ENCODE measurements at regions not wholly inside any gene's neighbourhood (a gene's known extent, or its start where the extent isn't known, plus 50 kb on each side); places are given as distances from the start of the nearest gene placed in this dataset.
"Not testable (repeated sequence)": the region's sequence is repeated elsewhere in the genome, so short reads cannot be mapped to it uniquely, and the experiment has no call there.

GRCh38 chr15:69704229-69704628 lies 251.6 kb downstream of the RPLP1 start:
- H3K36me3 ChIP-seq: no peaks in the 10 kb centered on the region
- no peak for DNase-seq (ENCODE audit: low spot score in 2 of 2)
- no peak for TF ChIP-seq CTCF (IDR thresholded peaks at IDR 0.05)
- H3K4me3 ChIP-seq: no peak overlapping the region
- no peaks in the 10 kb centered on the region for H3K27me3 ChIP-seq
- WGBS, 2 donors: 68 to 69% methylated on average over 3 of the region's 3 CpGs
- H3K9me3 ChIP-seq: peaks cover 0 to 28% (median 3%) of the 10 kb centered on the region in 4 donors
- H3K27ac ChIP-seq: no peak overlapping the region
- H3K4me1 ChIP-seq: no peaks in the 10 kb centered on the region

DNA sequence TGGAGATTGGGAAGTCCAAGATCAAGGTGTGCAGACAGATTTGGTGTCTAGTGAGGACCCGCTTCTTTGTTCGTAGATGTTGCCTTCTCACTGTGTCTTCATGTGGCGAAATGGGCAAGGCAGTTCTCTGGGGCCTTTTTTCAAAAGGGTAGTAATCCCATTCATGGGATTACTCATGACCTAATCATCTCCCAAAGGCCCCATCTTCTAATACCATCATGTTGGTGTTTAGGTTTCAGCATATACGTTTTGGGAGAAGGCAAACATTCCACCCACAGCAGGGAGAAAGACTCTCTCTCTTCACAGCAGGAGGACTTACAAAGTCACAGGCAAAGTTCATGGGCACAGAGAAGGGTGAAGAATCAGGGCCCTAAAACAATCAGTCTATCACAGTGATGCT lies 252.1 kb downstream of the RPLP1 start:
- Histone ChIP-seq H3K27me3 (no peaks in the 10 kb centered on the region), H3K4me3 (no peak overlapping the region), H3K27ac (no peak overlapping the region), H3K4me1 (no peaks in the 10 kb centered on the region), H3K36me3 (no peaks in the 10 kb centered on the region), H3K9me3 (peaks cover 0 to 28% (median 3%) of the 10 kb centered on the region in 4 donors)
- WGBS, 2 donors: 83 to 88% methylated on average over 4 of the region's 4 CpGs
- TF ChIP-seq CTCF (IDR thresholded peaks at IDR 0.05): no peak
- no peak for TF ChIP-seq EP300 (IDR thresholded peaks at IDR 0.05)
- TF ChIP-seq POLR2A (IDR thresholded peaks at IDR 0.05): no peak
- DNase-seq (ENCODE audit: low spot score in 2 of 2): no peak

DNA sequence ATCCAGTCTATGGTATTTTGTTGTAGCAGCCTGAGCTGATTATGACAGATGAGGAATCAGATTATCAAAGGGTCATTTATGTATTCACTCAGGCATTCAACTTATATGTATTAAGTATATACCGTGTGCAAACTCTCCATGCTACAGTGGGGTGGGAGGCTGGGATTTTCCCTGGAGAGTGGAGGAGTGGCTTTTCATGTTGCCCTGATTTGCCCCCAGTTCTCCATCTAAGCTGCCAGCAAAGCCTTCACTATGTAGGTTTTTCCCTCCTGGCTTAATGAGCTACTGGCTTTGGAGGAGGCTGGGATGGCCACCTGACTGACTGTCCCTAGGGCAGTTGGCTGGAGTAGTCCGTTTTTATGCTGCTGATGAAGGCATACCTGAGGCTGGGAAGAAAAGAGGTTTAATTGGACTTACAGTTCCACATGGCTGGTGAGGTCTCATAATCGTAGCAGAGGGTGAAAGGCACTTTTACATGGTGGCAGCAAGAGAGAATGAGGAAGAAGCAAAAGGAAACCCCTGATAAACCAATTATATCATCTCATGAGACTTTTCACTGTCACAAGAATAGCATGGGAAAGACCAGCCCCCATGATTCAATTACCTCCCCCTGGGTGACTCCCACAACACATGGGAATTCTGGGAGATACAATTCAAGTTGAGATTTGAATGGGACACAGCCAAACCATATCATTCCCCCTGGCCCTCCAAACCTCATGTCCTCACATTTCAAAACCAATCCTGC lies 253.9 kb downstream of the RPLP1 start:
- WGBS, 2 donors: 70 to 79% methylated on average over 3 of the region's 3 CpGs
- no peaks in the 10 kb centered on the region for H3K4me1 ChIP-seq
- TF ChIP-seq CTCF (IDR thresholded peaks at IDR 0.05): no peak
- no peak for TF ChIP-seq POLR2A (IDR thresholded peaks at IDR 0.05)
- no peak for TF ChIP-seq EP300 (IDR thresholded peaks at IDR 0.05)
- H3K36me3 ChIP-seq: no peaks in the 10 kb centered on the region
- H3K4me3 ChIP-seq: no peak overlapping the region
- no peak overlapping the region for H3K27ac ChIP-seq
- DNase-seq (ENCODE audit: low spot score in 2 of 2): no peak
- H3K9me3 ChIP-seq: peaks cover 0 to 28% (median 3%) of the 10 kb centered on the region in 4 donors
- no peaks in the 10 kb centered on the region for H3K27me3 ChIP-seq

DNA sequence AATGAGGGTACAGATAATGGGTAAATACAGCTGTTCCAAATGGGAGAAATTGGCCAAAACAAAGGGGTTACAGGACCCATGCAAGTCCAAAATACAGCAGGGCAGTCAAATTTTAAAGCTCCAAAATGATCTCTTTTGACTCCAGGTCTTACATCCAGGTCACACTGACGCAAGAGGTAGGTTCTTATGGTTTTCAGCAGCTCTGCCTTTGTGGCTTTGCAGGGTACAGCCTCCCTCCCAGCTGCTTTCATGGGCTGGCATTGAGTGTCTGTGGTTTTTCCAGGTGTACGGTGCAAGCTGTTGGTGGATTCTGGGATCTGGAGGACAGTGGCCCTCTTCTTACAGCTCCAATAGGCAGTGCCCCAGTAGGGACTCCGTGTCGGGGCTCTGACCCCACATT lies 254.6 kb downstream of the RPLP1 start:
- H3K4me3 ChIP-seq; H3K36me3 ChIP-seq; H3K4me1 ChIP-seq; H3K27me3 ChIP-seq; DNase-seq (ENCODE audit: low spot score in 2 of 2); H3K27ac ChIP-seq: not testable (repeated sequence)
- 92% methylated on average over 4 of the region's 4 CpGs for WGBS, 2 donors
- H3K9me3 ChIP-seq: peaks cover 0 to 28% (median 3%) of the 10 kb centered on the region in 4 donors

- H3K27me3 ChIP-seq; H3K36me3 ChIP-seq; DNase-seq (ENCODE audit: low spot score in 2 of 2); H3K4me3 ChIP-seq; H3K27ac ChIP-seq; H3K4me1 ChIP-seq: not testable (repeated sequence)
- peaks cover 0 to 28% (median 3%) of the 10 kb centered on the region in 4 donors for H3K9me3 ChIP-seq
- WGBS, 2 donors: 89 to 94% methylated on average over 3 of the region's 3 CpGs
Measured at GRCh38 chr15:69708436-69709122, 256.0 kb downstream of the RPLP1 start.

DNA sequence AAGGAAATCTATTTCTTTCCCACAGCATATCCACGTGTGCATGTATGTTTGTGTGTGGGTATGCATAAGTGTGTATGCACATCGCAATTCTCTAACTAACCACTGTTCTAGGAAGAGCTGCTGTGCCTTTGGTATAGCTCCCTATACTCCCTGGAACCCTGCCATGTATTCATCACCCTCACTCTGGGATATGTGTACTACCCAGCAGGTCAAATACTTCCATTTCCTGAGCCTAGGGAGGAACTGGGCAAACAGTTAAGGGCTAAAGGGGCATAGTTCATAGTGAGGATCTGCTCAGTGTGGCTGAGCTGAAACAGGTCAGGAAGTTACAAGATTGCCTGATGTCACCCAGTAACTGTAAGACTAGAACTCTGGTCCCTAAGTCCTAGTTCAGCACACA lies 260.4 kb downstream of the RPLP1 start:
- no peak overlapping the region for H3K27ac ChIP-seq
- H3K4me3 ChIP-seq: no peak overlapping the region
- TF ChIP-seq CTCF (IDR thresholded peaks at IDR 0.05) (no peak), EP300 (IDR thresholded peaks at IDR 0.05) (no peak), POLR2A (IDR thresholded peaks at IDR 0.05) (no peak)
- H3K27me3 ChIP-seq: no peaks in the 10 kb centered on the region
- peaks cover 0 to 11% (median under 1%) of the 10 kb centered on the region in 4 donors for H3K9me3 ChIP-seq
- DNase-seq (ENCODE audit: low spot score in 2 of 2): no peak
- 64 to 74% methylated on average over 2 of the region's 2 CpGs for WGBS, 2 donors
- H3K4me1 ChIP-seq: no peaks in the 10 kb centered on the region
- H3K36me3 ChIP-seq: no peaks in the 10 kb centered on the region

Measured in tibial nerve (tissue), 4 donors.